Activated CD8-positive, alpha-beta memory T cell treated with anti-CD3 and anti-CD28 coated beads for 48 hours (primary cell): ENCODE measurements at regions not wholly inside any gene's neighbourhood (a gene's known extent, or its start where the extent isn't known, plus 50 kb on each side); places are given as distances from the start of the nearest gene placed in this dataset.

Experiments
- DNase-seq, 3 experiments: peaks; one replicate each; pipeline ENCODE4 v3.0.0-alpha.2; 2020; ENCODE audit warnings: low read depth in 2 of 3, low spot score in 2 of 3

- no peak for DNase-seq
These were observed 313.2 kb upstream of the KCNJ16 start for GRCh38 chr17:69761767-69762321.

- no peak for DNase-seq
These were observed 312.7 kb upstream of the KCNJ16 start for GRCh38 chr17:69762359-69762758.

- DNase-seq, result no peak
These were observed 312.3 kb upstream of the KCNJ16 start for GRCh38 chr17:69762766-69763165.

GRCh38 chr17:69763503-69763902 is 311.5 kb upstream of the KCNJ16 start:
- DNase-seq, result no peak

GRCh38 chr17:69764146-69764545 is 310.9 kb upstream of the KCNJ16 start:
- DNase-seq, result no peak

- DNase-seq, result no peak
These were observed 306.0 kb upstream of the KCNJ16 start for GRCh38 chr17:69769050-69769449.

- no peak for DNase-seq
These were observed 301.9 kb upstream of the KCNJ16 start for GRCh38 chr17:69773081-69773480.

GRCh38 chr17:69779378-69780214 is 295.4 kb upstream of the KCNJ16 start:
- DNase-seq, result no peak

- no peak for DNase-seq
These were observed 291.2 kb upstream of the KCNJ16 start for GRCh38 chr17:69783865-69784264.

GRCh38 chr17:69788957-69789356 is 286.1 kb upstream of the KCNJ16 start:
- DNase-seq, result no peak

- no peak for DNase-seq
These were observed 278.9 kb upstream of the KCNJ16 start for GRCh38 chr17:69796078-69796477.

- DNase-seq, result no peak
These were observed 274.2 kb upstream of the KCNJ16 start for GRCh38 chr17:69800870-69801269.

GRCh38 chr17:69801368-69801767 is 273.7 kb upstream of the KCNJ16 start:
- DNase-seq, result no peak

- no peak for DNase-seq
These were observed 272.8 kb upstream of the KCNJ16 start for GRCh38 chr17:69802045-69802740.

- no peak for DNase-seq
These were observed 265.7 kb upstream of the KCNJ16 start for GRCh38 chr17:69809331-69809730.

- no peak for DNase-seq
These were observed 264.6 kb upstream of the KCNJ16 start for GRCh38 chr17:69810326-69810965.

- DNase-seq, result no peak
These were observed 262.7 kb upstream of the KCNJ16 start for GRCh38 chr17:69812240-69812837.

GRCh38 chr17:69814031-69814430 is 261.0 kb upstream of the KCNJ16 start:
- no peak for DNase-seq

GRCh38 chr17:69815406-69815805 is 259.6 kb upstream of the KCNJ16 start:
- DNase-seq, result no peak

GRCh38 chr17:69818467-69818866 is 256.6 kb upstream of the KCNJ16 start:
- no peak for DNase-seq

GRCh38 chr17:69819316-69820087 is 255.5 kb upstream of the KCNJ16 start:
- DNase-seq, result no peak
